ENCODE measurements at regions not wholly inside any gene's neighbourhood (a gene's known extent, or its start where the extent isn't known, plus 50 kb on each side); places are given as distances from the start of the nearest gene placed in this dataset.

GRCh38 chr5:44536650-44537260, 147.5 kb upstream of the FGF10 start:
- Histone ChIP-seq H3K4me2 (no peak overlapping the region), H3K9me3 (no peaks in the 10 kb centered on the region), H3K9ac (no peak overlapping the region), H3K4me1 (ENCODE audit: control insufficient read depth in 1 of 2, insufficient read depth in 2 of 2, low read depth in 1 of 2, low read length in 1 of 2) (no peaks in the 10 kb centered on the region), H3K79me2 (ENCODE audit: insufficient read depth) (no peaks in the 10 kb centered on the region), H2AFZ (ENCODE audit: low read depth) (no peak overlapping the region), H3K4me3 (ENCODE audit: low read depth in 2 of 2, low read length in 1 of 2) (no peak overlapping the region; a peak in 1 of 4 replicates), H3K9me2 (no peaks in the 10 kb centered on the region), H4K20me1 (ENCODE audit: insufficient read depth) (no peaks in the 10 kb centered on the region), H3F3A (replicated peaks; ENCODE audit: insufficient read depth) (no peaks in the 10 kb centered on the region), H3K27ac (ENCODE audit: low read depth in 2 of 2, low read length in 1 of 2) (no peak overlapping the region), H3K27me3 (ENCODE audit: insufficient read depth) (no peaks in the 10 kb centered on the region), H3K36me3 (replicated peaks in 1 of 2; ENCODE audit: control insufficient read depth in 1 of 2, insufficient read depth in 2 of 2, low read length in 1 of 2) (no peaks in the 10 kb centered on the region)
- DNase-seq, result peak; percentile 35
- POLR2A ChIA-PET, result no interaction called here
- TF ChIP-seq FOSL2 (IDR thresholded peaks at IDR 0.05; ENCODE audit: borderline replicate concordance, low read depth) (no peak), FOXJ3 (CRISPR knock-in tag; IDR thresholded peaks at IDR 0.05) (no peak), RAD21 (IDR thresholded peaks at IDR 0.05; ENCODE audit: low read length) (peak; percentile 65), CTCF (IDR thresholded peaks at IDR 0.05) (peak; percentile 85), SMC3 (IDR thresholded peaks at IDR 0.05; ENCODE audit: low read depth, low read length) (peak; percentile 66)
- WGBS (ENCODE audit: low lambda C conversion rate), result 12% methylated on average over 3 of the region's 3 CpGs
- CTCF ChIA-PET, result interaction anchor here (0.6 to 2.1 kb wide), 14 partner anchors 10 to 1234 kb away, joined by 3 to 14 read pairs (median 4); no protein-coding TSS in a partner anchor

GRCh38 chr5:44535621-44536020, 146.4 kb upstream of the FGF10 start:
- TF ChIP-seq JUND (IDR thresholded peaks at IDR 0.05) (no peak), FOXM1 (IDR thresholded peaks at IDR 0.05; ENCODE audit: low read depth) (no peak), ZBTB33 (IDR thresholded peaks at IDR 0.05; ENCODE audit: borderline replicate concordance, low read depth) (no peak)
- no peak overlapping the region for H3K9ac ChIP-seq
- H3K9me2 ChIP-seq, result no peaks in the 10 kb centered on the region
- H3K9me3 ChIP-seq, result no peaks in the 10 kb centered on the region
- H4K20me1 ChIP-seq (ENCODE audit: insufficient read depth), result no peaks in the 10 kb centered on the region
- 3% methylated on average over 3 of the region's 3 CpGs for WGBS (ENCODE audit: low lambda C conversion rate)
- no peaks in the 10 kb centered on the region for H3K27me3 ChIP-seq (ENCODE audit: insufficient read depth)
- H3F3A ChIP-seq (replicated peaks; ENCODE audit: insufficient read depth), result no peaks in the 10 kb centered on the region
- no peaks in the 10 kb centered on the region for H3K79me2 ChIP-seq (ENCODE audit: insufficient read depth)
- no peak overlapping the region for H3K27ac ChIP-seq (ENCODE audit: low read depth in 2 of 2, low read length in 1 of 2)
- H3K36me3 ChIP-seq (replicated peaks in 1 of 2; ENCODE audit: control insufficient read depth in 1 of 2, insufficient read depth in 2 of 2, low read length in 1 of 2), result no peaks in the 10 kb centered on the region
- no peak overlapping the region for H3K4me2 ChIP-seq
- H3K4me3 ChIP-seq (ENCODE audit: low read depth in 2 of 2, low read length in 1 of 2), result no peak overlapping the region
- no peaks in the 10 kb centered on the region for H3K4me1 ChIP-seq (ENCODE audit: control insufficient read depth in 1 of 2, insufficient read depth in 2 of 2, low read depth in 1 of 2, low read length in 1 of 2)
- POLR2A ChIA-PET, result no interaction called here
- CTCF ChIA-PET, result interaction anchor here (1.9 kb wide), 1 partner anchor 238 kb away, joined by 10 read pairs; no protein-coding TSS in a partner anchor
- H2AFZ ChIP-seq (ENCODE audit: low read depth), result no peak overlapping the region
- no peak for DNase-seq
